ENCODE measurements at regions not wholly inside any gene's neighbourhood (a gene's known extent, or its start where the extent isn't known, plus 50 kb on each side); places are given as distances from the start of the nearest gene placed in this dataset.

- no peak for DNase-seq (ENCODE audit: low read depth)
Measured at GRCh38 chr20:19929012-19929360, 88.2 kb upstream of the NAA20 start.

- no peak for DNase-seq (ENCODE audit: low read depth)
Measured at GRCh38 chr20:19929481-19930145, 87.5 kb upstream of the NAA20 start.

- DNase-seq (ENCODE audit: low read depth) = no peak
Measured at GRCh38 chr20:19930426-19930825, 86.7 kb upstream of the NAA20 start.

GRCh38 chr20:19932170-19932667 lies 84.9 kb upstream of the NAA20 start:
- no peak for DNase-seq (ENCODE audit: low read depth)

GRCh38 chr20:19934792-19935491 lies 82.2 kb upstream of the NAA20 start:
- DNase-seq (ENCODE audit: low read depth) = no peak

- no peak for DNase-seq (ENCODE audit: low read depth)
Measured at GRCh38 chr20:19935842-19936241, 81.3 kb upstream of the NAA20 start.

GRCh38 chr20:19936466-19937200 lies 80.5 kb upstream of the NAA20 start:
- no peak for DNase-seq (ENCODE audit: low read depth)

GRCh38 chr20:19937218-19937617 lies 79.9 kb upstream of the NAA20 start:
- no peak for DNase-seq (ENCODE audit: low read depth)

GRCh38 chr20:19937651-19938420 lies 79.3 kb upstream of the NAA20 start:
- peak; percentile 12 for DNase-seq (ENCODE audit: low read depth)

GRCh38 chr20:19938421-19939090 lies 78.6 kb upstream of the NAA20 start:
- DNase-seq (ENCODE audit: low read depth) = no peak

- DNase-seq (ENCODE audit: low read depth) = no peak
Measured at GRCh38 chr20:19940988-19941460, 76.1 kb upstream of the NAA20 start.

- no peak for DNase-seq (ENCODE audit: low read depth)
Measured at GRCh38 chr20:19942611-19943010, 74.6 kb upstream of the NAA20 start.

- no peak for DNase-seq (ENCODE audit: low read depth)
Measured at GRCh38 chr20:19943061-19943521, 74.1 kb upstream of the NAA20 start.

GRCh38 chr20:19944772-19945459 lies 72.2 kb upstream of the NAA20 start:
- DNase-seq (ENCODE audit: low read depth) = peak; percentile 18

- DNase-seq (ENCODE audit: low read depth) = no peak
Measured at GRCh38 chr20:19945732-19946670, 71.2 kb upstream of the NAA20 start.

GRCh38 chr20:19947611-19948264 lies 69.4 kb upstream of the NAA20 start:
- peak; percentile 12 for DNase-seq (ENCODE audit: low read depth)

GRCh38 chr20:19949195-19949867 lies 67.8 kb upstream of the NAA20 start:
- no peak for DNase-seq (ENCODE audit: low read depth)

GRCh38 chr20:19950042-19950441 lies 67.1 kb upstream of the NAA20 start:
- no peak for DNase-seq (ENCODE audit: low read depth)

GRCh38 chr20:19952392-19952791 lies 64.8 kb upstream of the NAA20 start:
- DNase-seq (ENCODE audit: low read depth) = no peak
